Uterus (tissue), 3 donors: ENCODE measurements at regions not wholly inside any gene's neighbourhood (a gene's known extent, or its start where the extent isn't known, plus 50 kb on each side); places are given as distances from the start of the nearest gene placed in this dataset.

Experiments used
- DNase-seq, 2 donors: peaks; one replicate each; pipeline ENCODE4 v3.0.0-alpha.2; 2019 to 2020
- H3K27ac ChIP-seq, 2 donors: fragments of 200-600 bp; sonication (generic); 1 replicate in 1 of 2; 2 replicates in 1 of 2; pipeline ENCODE4 v1.5.1; 2016 to 2018
- H3K27me3 ChIP-seq, 2 donors: fragments of 200-600 bp; sonication (generic); one replicate each; pipeline ENCODE4 v1.5.1; 2018 to 2019; ENCODE audit warnings: control low read depth in 1 of 2
- H3K36me3 ChIP-seq, 2 donors: fragments of 200-600 bp; sonication (generic); one replicate each; pipeline ENCODE4 v1.5.1; 2019; ENCODE audit warnings: control low read depth in 1 of 2
- H3K4me1 ChIP-seq, 2 donors: fragments of 200-600 bp; sonication (generic); one replicate each; pipeline ENCODE4 v1.5.1; 2018 to 2019; ENCODE audit warnings: control low read depth in 1 of 2
- H3K4me3 ChIP-seq, 2 donors: fragments of 200-600 bp; sonication (generic); 1 replicate in 1 of 2; 2 replicates in 1 of 2; pipeline ENCODE4 v1.5.1; 2018 to 2019; ENCODE audit warnings: mild to moderate bottlenecking in 1 of 2
- H3K9me3 ChIP-seq, 2 donors: fragments of 200-600 bp; sonication (generic); one replicate each; pipeline ENCODE4 v1.5.1; 2019; ENCODE audit warnings: control low read depth in 1 of 2
- POLR2A ChIP-seq, 2 donors: fragments of 450-650 bp; IDR thresholded peaks; one replicate each; pipeline ENCODE4 v1.6.1; 2016; ENCODE audit warnings: antibody characterized with exemption in 2 of 2, mild to moderate bottlenecking in 1 of 2, moderate library complexity in 1 of 2
- intact Hi-C: fragments of 100-400 bp; cut with DNase I; formaldehyde crosslinking; loops from one replicate; pipeline ENCODE4 v1.15.1; 2023; ENCODE audit warnings: low total_unique reads
- TF ChIP-seq, protein P1 (sequence below), 4 experiments: fragments of 200-600 bp in 2 of 4; fragments of 450-650 bp in 2 of 4; sonication (generic) in 2 of 4; IDR thresholded peaks; one replicate each; pipeline ENCODE4 v1.5.1; 2016 to 2019; ENCODE audit warnings: antibody characterized with exemption in 4 of 4, mild to moderate bottlenecking in 2 of 4, moderate library complexity in 1 of 4
- donor health status: DM: yes; HTN: yes; CAD: no.

- Histone ChIP-seq H3K27ac (no peak overlapping the region), H3K4me3 (no peak overlapping the region)
- intact Hi-C loops, result no loop called here
These were observed 163.2 kb upstream of the ZNF32 start for GRCh38 chr10:43811871-43812270.

DNA sequence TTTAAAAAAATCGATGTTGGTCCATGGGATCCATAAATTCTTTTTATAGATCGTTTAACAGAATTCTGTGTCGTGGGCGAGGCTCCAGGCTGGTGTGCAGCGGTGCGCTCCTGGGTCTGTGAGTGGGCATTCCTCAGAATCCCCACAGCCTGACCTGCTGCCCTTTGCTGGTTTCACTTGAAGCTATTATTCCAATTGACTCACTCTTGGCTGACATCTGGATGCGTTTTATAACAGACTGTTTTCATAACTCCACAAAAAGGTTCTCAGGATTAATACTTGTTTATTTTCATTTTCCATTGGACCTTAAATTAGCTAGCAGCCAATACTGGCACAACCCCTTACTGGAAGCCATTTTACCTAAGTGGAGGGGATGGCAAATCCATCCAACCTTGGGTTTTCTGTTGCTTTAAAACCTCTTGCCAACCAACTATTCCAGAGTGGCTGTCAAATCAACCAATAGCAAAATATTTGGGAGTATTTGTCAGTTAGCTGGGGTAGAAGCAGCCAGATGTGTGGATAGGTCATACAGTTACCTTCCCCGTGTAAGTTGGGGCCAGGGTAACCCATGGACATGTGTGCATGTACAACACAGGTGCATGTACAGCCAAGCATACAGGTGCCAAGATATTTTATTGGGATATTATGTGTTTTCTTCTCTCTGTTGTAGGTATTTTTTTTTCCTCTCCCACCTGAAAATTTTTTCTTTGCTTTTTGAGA lies 160.7 kb upstream of the ZNF32 start:
- no peaks in the 10 kb centered on the region for H3K36me3 ChIP-seq
- no peak for DNase-seq
- TF ChIP-seq, protein P1, sequence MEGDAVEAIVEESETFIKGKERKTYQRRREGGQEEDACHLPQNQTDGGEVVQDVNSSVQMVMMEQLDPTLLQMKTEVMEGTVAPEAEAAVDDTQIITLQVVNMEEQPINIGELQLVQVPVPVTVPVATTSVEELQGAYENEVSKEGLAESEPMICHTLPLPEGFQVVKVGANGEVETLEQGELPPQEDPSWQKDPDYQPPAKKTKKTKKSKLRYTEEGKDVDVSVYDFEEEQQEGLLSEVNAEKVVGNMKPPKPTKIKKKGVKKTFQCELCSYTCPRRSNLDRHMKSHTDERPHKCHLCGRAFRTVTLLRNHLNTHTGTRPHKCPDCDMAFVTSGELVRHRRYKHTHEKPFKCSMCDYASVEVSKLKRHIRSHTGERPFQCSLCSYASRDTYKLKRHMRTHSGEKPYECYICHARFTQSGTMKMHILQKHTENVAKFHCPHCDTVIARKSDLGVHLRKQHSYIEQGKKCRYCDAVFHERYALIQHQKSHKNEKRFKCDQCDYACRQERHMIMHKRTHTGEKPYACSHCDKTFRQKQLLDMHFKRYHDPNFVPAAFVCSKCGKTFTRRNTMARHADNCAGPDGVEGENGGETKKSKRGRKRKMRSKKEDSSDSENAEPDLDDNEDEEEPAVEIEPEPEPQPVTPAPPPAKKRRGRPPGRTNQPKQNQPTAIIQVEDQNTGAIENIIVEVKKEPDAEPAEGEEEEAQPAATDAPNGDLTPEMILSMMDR (IDR thresholded peaks at IDR 0.05), result no peak
- intact Hi-C loops, result no loop called here
- H3K27ac ChIP-seq, result no peak overlapping the region
- no peaks in the 10 kb centered on the region for H3K9me3 ChIP-seq
- no peak overlapping the region for H3K4me3 ChIP-seq
- H3K27me3 ChIP-seq, result no peaks in the 10 kb centered on the region
- no peaks in the 10 kb centered on the region for H3K4me1 ChIP-seq

More at GRCh38 chr10:43811871-43812270, 163.2 kb upstream of the ZNF32 start:
- TF ChIP-seq POLR2A (IDR thresholded peaks at IDR 0.05), result no peak
- TF ChIP-seq, protein P1 (IDR thresholded peaks at IDR 0.05), result no peak
- Histone ChIP-seq H3K27me3 (no peaks in the 10 kb centered on the region), H3K4me1 (peaks cover 0 to 7% of the 10 kb centered on the region in 2 donors), H3K36me3 (no peaks in the 10 kb centered on the region), H3K9me3 (no peaks in the 10 kb centered on the region)
- no peak for DNase-seq

DNA sequence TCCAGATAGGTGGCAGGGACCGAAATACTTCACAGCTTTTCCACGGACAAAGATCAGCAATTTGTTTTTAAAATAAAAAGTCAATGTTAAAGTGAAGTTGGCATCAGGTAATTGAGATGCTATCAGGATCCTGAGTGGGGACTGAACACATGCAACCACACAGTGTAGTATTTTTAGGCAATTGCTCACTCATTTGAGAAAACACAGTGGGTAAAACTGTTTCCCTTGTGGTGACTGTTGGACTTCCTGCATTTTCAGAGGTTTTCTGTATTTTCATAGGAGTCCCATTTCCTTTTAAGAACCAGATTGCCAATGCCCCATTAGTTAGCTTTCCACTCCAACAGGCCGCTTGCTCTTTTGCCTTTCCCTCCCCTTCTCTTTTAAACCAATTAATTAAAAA lies 159.5 kb upstream of the ZNF32 start:
- no peak for DNase-seq
- H3K4me1 ChIP-seq, result no peaks in the 10 kb centered on the region
- intact Hi-C loops, result no loop called here
- H3K36me3 ChIP-seq, result no peaks in the 10 kb centered on the region
- H3K4me3 ChIP-seq, result no peak overlapping the region
- no peaks in the 10 kb centered on the region for H3K9me3 ChIP-seq
- no peak overlapping the region for H3K27ac ChIP-seq
- TF ChIP-seq POLR2A (IDR thresholded peaks at IDR 0.05), result no peak
- H3K27me3 ChIP-seq, result no peaks in the 10 kb centered on the region

GRCh38 chr10:43806831-43807640 lies 158.4 kb upstream of the ZNF32 start:
- no peak for DNase-seq
- no peaks in the 10 kb centered on the region for H3K36me3 ChIP-seq
- H3K4me1 ChIP-seq, result no peaks in the 10 kb centered on the region
- no peak for TF ChIP-seq POLR2A (IDR thresholded peaks at IDR 0.05)
- TF ChIP-seq, protein P1 (IDR thresholded peaks at IDR 0.05), result no peak
- H3K9me3 ChIP-seq, result no peaks in the 10 kb centered on the region
- H3K27ac ChIP-seq, result no peak overlapping the region
- H3K4me3 ChIP-seq, result no peak overlapping the region
- intact Hi-C loops, result no loop called here
- no peaks in the 10 kb centered on the region for H3K27me3 ChIP-seq

DNA sequence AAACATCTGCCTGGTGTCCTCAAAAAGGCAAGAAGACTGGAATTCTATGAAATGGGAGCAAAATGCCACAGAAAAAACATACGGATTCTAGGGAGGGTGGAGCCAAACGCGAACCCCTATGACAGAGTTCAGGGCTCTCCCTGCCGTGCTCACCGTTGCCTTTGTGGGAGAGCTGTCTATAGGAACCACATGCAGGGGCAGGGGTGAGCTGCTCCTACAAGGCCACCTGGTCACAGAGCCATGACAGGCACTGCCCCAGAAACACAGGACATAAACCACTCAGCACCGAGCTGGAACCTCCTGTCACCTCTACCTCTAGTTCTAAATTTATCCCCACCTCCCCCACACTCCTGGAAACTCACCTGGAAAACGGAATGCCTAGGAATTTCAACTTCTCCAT lies 155.1 kb upstream of the ZNF32 start:
- Histone ChIP-seq H3K27ac (no peak overlapping the region), H3K36me3 (no peaks in the 10 kb centered on the region), H3K4me3 (no peak overlapping the region), H3K9me3 (no peaks in the 10 kb centered on the region), H3K4me1 (no peaks in the 10 kb centered on the region), H3K27me3 (no peaks in the 10 kb centered on the region)
- TF ChIP-seq, protein P1 (IDR thresholded peaks at IDR 0.05), result no peak
- TF ChIP-seq POLR2A (IDR thresholded peaks at IDR 0.05), result no peak
- no peak for DNase-seq
- intact Hi-C loops, result no loop called here
